GM18498 (cell line): ENCODE measurements at regions not wholly inside any gene's neighbourhood (a gene's known extent, or its start where the extent isn't known, plus 50 kb on each side); places are given as distances from the start of the nearest gene placed in this dataset.
"Not testable (repeated sequence)": the region's sequence is repeated elsewhere in the genome, so short reads cannot be mapped to it uniquely, and the experiment has no call there.

ENCODE experiments used
- ATAC-seq: cut with Tn5 transposase; IDR thresholded peaks from one replicate; pipeline ENCODE4 v1.9.1; 2021; ENCODE audit warnings: mild to moderate bottlenecking, moderate library complexity; ENCODE audit not compliant: unreplicated experiment

DNA sequence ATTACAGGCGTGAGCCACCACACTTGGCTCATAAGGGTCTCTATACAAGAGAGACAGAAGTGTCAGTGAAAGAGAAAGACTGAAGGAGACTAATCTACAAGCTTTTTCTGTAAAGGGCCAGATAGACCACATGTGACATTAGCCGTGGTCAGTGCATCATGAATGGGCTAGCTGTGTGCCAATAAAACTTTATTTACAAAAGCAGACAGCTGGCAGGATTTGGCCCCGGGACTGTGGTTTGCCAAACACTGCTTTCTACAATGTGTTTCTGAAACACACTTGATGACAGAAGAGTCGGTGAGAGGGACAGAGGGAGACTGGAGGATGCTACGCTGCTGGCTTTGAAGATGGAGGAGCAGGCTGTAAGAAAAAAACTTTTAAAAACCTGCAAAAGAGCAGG is 285.4 kb downstream of the TFAP2C start:
- ATAC-seq = no peak

DNA sequence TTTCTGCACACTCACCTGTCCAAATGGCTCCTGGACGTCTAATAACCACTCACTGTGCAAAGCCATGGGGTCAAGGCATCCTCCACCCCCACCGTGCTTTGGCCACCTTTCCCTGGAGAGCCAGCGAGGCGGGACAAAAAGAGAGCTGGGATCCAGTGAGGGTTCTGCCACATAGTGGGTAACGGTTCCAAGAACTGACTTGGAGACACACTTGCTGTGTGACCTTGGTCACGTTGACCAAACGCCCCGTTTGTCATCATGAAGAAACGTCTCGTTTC is 287.2 kb downstream of the TFAP2C start:
- ATAC-seq = no peak

DNA sequence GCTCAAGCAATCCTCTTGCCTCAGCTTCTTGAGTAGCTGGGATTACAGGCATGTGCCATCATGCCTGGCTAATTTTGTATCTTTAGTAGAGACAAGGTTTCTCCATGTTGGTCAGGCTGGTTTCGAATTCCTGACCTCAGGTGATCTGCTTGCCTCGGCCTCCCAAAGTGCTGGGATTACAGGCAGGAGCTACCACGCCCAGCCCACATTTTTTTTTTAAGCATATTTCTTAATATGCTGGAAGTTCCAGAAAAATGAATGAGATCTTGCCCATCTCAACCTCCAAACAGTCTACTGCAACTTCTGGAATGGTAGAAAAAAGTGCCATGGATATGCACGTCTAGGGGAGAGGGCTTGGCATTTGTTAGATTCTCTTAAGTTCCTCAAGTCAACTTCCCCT is 290.9 kb downstream of the TFAP2C start:
- ATAC-seq = not testable (repeated sequence)

DNA sequence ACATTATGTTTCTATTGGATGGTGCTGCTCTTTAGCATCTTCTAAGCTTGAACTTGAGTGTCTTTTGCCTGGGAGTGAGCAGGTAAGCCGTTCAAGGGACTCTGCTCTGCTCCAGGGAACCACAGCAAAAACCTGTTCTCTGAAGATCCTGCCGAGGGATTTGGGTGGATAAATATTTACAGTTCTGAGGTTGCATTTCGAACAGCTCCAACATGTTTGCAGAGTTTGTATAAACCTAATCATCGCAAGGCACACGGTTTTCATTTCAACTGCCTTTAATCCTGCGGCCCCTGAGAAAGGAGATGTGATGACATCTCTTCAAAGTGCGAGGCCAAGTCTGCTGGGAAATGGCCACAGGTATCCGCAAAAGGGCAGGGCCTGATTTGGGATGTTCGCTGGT is 293.4 kb downstream of the TFAP2C start:
- no peak for ATAC-seq

GRCh38 chr20:56924292-56925081 is 295.4 kb downstream of the TFAP2C start:
- ATAC-seq = no peak

GRCh38 chr20:56925082-56925830 is 296.1 kb downstream of the TFAP2C start:
- ATAC-seq = no peak

DNA sequence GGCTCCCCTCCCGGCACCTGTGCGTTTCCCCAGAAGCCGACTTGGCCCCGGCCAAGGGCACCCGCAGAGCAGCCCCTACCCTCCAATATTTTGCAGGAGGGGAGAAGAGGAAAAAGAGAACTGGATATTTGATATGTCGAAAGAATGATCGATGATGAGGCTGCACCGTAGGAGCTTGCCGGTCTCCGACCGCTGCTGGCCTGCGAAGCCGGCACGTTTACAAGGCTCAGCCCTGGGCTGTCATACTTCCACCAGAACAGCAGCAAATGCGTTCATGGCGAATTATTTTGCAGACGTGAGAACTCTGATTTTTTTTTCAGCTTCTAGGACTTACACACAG is 296.7 kb downstream of the TFAP2C start:
- no peak for ATAC-seq

DNA sequence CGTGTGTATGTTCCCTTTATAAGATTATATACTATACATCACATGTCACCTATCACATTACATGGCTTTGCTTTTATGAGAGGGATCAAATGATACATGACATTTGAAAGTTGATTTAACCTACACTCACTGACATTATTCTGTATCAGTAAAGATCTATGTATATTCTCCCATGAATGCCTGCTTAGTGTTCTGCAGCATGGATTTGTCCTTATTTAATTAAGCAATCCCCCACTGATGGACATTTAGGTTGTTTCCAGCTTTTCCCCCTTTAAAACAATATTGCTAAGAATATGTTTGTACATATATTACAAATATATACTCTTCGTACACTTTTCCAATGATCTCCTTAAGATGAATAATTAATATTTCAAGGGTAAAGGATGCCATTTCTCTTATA is 297.4 kb downstream of the TFAP2C start:
- no peak for ATAC-seq

DNA sequence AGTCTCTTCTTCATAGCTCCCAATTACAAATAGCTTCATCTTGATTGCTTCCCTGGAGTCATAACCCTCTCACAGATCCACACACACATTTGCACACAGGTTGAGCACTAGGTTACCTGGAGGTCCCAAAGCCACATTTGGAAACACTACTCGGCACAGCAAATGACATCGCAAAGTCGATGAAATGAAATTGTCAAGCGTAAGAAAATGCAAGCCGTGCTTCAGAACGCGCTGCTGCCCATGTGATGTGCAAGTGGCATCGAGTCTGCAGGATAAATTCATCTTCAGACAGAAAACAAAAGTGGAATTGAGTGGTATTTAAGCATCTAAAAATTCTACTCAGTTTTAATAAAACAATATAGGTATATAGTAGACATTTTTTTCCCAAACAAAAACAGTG is 298.0 kb downstream of the TFAP2C start:
- ATAC-seq = no peak

GRCh38 chr20:56928007-56928406 is 298.9 kb downstream of the TFAP2C start:
- ATAC-seq = no peak

GRCh38 chr20:56929606-56930005 is 300.5 kb downstream of the TFAP2C start:
- ATAC-seq = no peak

DNA sequence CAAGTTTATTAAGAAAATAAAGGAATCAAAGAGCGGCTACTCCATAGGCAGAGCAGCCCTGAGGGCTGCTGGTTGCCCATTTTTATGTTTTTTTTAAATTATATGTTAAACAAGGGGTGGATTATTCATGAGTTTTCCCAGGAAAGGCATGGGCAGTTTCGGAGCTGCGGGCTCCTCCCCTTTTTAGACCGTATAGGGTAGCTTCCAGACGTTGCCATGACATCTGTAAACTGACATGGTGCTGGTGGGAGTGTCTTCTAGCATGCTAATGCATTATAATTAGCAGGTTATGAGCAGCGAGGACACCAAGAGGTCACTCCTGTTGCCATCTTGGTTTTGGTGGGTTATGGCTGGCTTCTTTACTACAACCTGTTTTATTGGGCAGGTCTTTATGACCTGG is 301.8 kb downstream of the TFAP2C start:
- no peak for ATAC-seq

- no peak for ATAC-seq
Observed at GRCh38 chr20:56932575-56933330, 303.6 kb downstream of the TFAP2C start.

GRCh38 chr20:56933331-56933698 is 304.2 kb downstream of the TFAP2C start:
- ATAC-seq = no peak

GRCh38 chr20:56934888-56935287 is 305.8 kb downstream of the TFAP2C start:
- ATAC-seq = no peak

DNA sequence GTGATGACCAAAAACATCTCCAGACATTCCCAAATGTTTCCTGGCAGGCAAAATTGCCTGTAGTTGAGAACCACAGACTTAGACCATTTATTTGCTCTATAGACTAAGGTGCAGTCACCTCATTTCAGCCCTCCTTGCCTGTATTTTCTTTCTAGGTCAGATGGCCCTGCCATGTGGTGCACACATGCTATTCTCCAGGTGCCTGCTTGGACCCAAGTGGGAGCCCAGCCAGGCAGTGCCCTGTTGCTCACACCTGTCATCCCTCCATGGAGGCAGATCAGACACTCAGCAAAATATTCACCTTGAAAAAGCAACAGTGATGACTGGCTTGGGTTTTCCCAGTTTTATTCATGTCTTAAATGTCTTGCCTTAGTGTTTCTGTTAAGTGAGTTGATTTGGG is 311.4 kb downstream of the TFAP2C start:
- ATAC-seq = no peak

DNA sequence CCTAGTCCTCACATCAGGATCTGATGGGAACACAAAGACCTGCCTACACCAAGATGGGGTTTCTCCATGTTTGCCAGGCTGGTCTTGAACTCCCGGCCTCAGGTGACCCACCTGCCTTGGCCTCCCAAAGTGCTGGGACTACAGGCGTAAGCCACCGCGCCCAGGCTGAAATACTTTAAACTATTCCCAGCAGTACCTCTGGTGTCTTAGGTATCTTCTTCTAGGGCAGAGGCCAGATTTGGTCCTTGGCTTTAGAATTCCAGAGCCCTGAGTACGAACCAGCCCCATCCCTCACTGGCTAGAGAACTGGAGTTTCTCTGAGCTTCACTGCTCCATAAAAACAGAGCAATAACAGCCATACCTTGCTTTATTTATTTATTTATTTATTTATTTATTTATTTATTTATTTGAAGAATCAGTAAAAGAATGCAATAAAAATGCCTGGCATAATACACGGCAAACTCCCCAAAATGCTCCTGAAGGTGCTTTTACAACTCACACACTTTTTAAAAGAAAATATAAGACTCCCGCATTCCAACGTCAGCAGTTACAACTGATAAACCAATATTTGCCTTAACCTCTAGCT is 312.1 kb downstream of the TFAP2C start:
- no peak for ATAC-seq

- no peak for ATAC-seq
Observed at GRCh38 chr20:56943946-56944945, 315.1 kb downstream of the TFAP2C start.

GRCh38 chr20:56945057-56945456 is 316.0 kb downstream of the TFAP2C start:
- ATAC-seq = no peak

DNA sequence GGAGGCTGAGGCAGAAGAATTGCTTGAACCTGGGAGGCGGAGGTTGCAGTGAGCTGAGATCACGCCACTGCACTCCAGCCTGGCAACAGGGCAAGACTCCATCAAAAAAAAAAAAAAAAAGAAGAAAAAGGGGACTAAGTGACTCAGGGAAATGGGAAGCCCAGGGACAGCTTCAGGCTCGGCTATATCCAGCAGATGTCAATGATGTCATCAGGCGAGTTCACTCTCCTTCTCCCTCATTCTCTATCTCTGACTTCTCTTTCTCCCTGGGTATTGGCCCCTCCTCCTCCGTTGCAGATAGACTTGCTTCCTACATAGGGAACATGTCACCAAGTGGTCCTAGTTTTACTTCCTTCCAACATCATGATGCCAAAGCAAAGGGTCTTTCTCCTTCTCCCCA is 316.8 kb downstream of the TFAP2C start:
- no peak for ATAC-seq

GRCh38 chr20:56949318-56949717 is 317.1 kb downstream of the BMP7 start:
- no peak for ATAC-seq
